PC-3 (cell line): ENCODE measurements at regions not wholly inside any gene's neighbourhood (a gene's known extent, or its start where the extent isn't known, plus 50 kb on each side); places are given as distances from the start of the nearest gene placed in this dataset.

Experiments used
- ATAC-seq: fragments of 200-7000 bp; cut with Tn5 transposase; 2 replicates; pipeline ENCODE4 v1.9.1; 2020; ENCODE audit warnings: mild to moderate bottlenecking, moderate library complexity
- BruUV-seq: library from RNA; stranded (reverse); fragments of 400-500 nt; replicated peaks from 2 replicates; lab custom pipeline; 2021; lab: Mats Ljungman, UMichigan
- CTCF ChIA-PET: fragments of 300-600 bp; sonication (Branson Sonifier 250); formaldehyde crosslinking; loops from one replicate; lab custom pipeline; 2022; ENCODE audit warnings: antibody characterized with exemption; lab: Charles Lee
- POLR2A ChIA-PET: fragments of 300-600 bp; sonication (Branson Sonifier 250); formaldehyde crosslinking; loops from one replicate; lab custom pipeline; 2022; ENCODE audit warnings: antibody characterized with exemption; ENCODE audit not compliant: unreplicated experiment; lab: Charles Lee
- DNase-seq: peaks from one replicate; pipeline ENCODE4 v3.0.0-alpha.2; 2015
- H2AFZ ChIP-seq: fragments of 300-600 bp; sonication (generic); 2 replicates; pipeline ENCODE4 v1.6.0; 2016; ENCODE audit warnings: antibody characterized with exemption, low read length
- H3F3A ChIP-seq: fragments of 300-600 bp; sonication (generic); one replicate; pipeline ENCODE4 v1.6.0; 2017; ENCODE audit warnings: antibody characterized with exemption, low read length, control low read depth, mild to moderate bottlenecking; ENCODE audit not compliant: unreplicated experiment
- H3K27ac ChIP-seq: fragments of 300-600 bp; sonication (generic); 2 replicates; pipeline ENCODE4 v1.5.1; 2016; ENCODE audit warnings: mild to moderate bottlenecking, low read length
- H3K27me3 ChIP-seq: fragments of 300-600 bp; sonication (generic); 2 replicates; pipeline ENCODE4 v1.6.1; 2016; ENCODE audit warnings: low read length, mixed read lengths
- H3K36me3 ChIP-seq: fragments of 300-600 bp; sonication (generic); 2 replicates; pipeline ENCODE4 v1.6.1; 2016; ENCODE audit warnings: low read depth, mixed run types, low read length, mixed read lengths
- H3K4me1 ChIP-seq: fragments of 300-600 bp; sonication (generic); 2 replicates; pipeline ENCODE4 v1.5.1; 2016; ENCODE audit warnings: low read length; ENCODE audit not compliant: insufficient read depth
- H3K4me2 ChIP-seq: fragments of 300-600 bp; sonication (generic); 2 replicates; pipeline ENCODE4 v1.6.0; 2016; ENCODE audit warnings: low read length
- H3K4me3 ChIP-seq: fragments of 300-600 bp; sonication (generic); 2 replicates; pipeline ENCODE4 v1.5.1; 2016; ENCODE audit warnings: mild to moderate bottlenecking, low read length, mixed read lengths
- H3K79me2 ChIP-seq: fragments of 300-600 bp; sonication (generic); 2 replicates; pipeline ENCODE4 v1.6.1; 2017; ENCODE audit warnings: low read length, mixed read lengths
- H3K9ac ChIP-seq: fragments of 300-600 bp; sonication (generic); 2 replicates; pipeline ENCODE4 v1.6.0; 2016; ENCODE audit warnings: mild to moderate bottlenecking, low read length
- H3K9me2 ChIP-seq: fragments of 300-600 bp; sonication (generic); replicated peaks from 2 replicates; pipeline ENCODE4 v1.6.1; 2016; ENCODE audit warnings: mixed run types, low read length, mixed read lengths
- H3K9me3 ChIP-seq: fragments of 300-600 bp; sonication (generic); 2 replicates; pipeline ENCODE4 v1.6.1; 2016; ENCODE audit warnings: low read length, mixed read lengths
- H4K20me1 ChIP-seq: fragments of 300-600 bp; sonication (generic); 2 replicates; pipeline ENCODE4 v1.6.1; 2016; ENCODE audit warnings: low read length, mixed read lengths
- CTCF ChIP-seq: fragments of 300-600 bp; sonication (generic); conservative IDR thresholded peaks from 2 replicates; pipeline ENCODE4 v1.5.1; 2017; ENCODE audit warnings: antibody characterized with exemption, low read depth, mild to moderate bottlenecking, low read length
- EZH2 ChIP-seq: fragments of 300-600 bp; sonication (generic); IDR thresholded peaks from one replicate; pipeline ENCODE4 v1.6.1; 2017; ENCODE audit warnings: antibody characterized with exemption, mild to moderate bottlenecking, low read length; ENCODE audit not compliant: unreplicated experiment
- EZH2phosphoT487 ChIP-seq: fragments of 300-600 bp; sonication (generic); IDR thresholded peaks from 2 replicates; pipeline ENCODE4 v1.6.1; 2018; ENCODE audit warnings: mild to moderate bottlenecking, antibody characterized with exemption, low read length, borderline replicate concordance
- intact Hi-C: fragments of 100-400 bp; cut with micrococcal nuclease; formaldehyde crosslinking; loops from 2 replicates; pipeline ENCODE4 v1.9.0; 2023

- no peaks in the 10 kb centered on the region for H3K9me3 ChIP-seq
- no peaks in the 10 kb centered on the region for H3K9me2 ChIP-seq
- no TSS peak for BruUV-seq
- POLR2A ChIA-PET = no interaction called here
- TF ChIP-seq EZH2phosphoT487 (no peak), EZH2 (no peak), CTCF (no peak)
- no peak overlapping the region for H2AFZ ChIP-seq
- H3K79me2 ChIP-seq = no peaks in the 10 kb centered on the region
- no peak overlapping the region for H3K4me3 ChIP-seq
- intact Hi-C loops = no loop called here
- no peak overlapping the region for H3K9ac ChIP-seq
- H3K36me3 ChIP-seq = no peaks in the 10 kb centered on the region
- CTCF ChIA-PET = no interaction called here
- no peaks in the 10 kb centered on the region for H3K4me1 ChIP-seq
- DNase-seq (no peak), ATAC-seq (no peak)
- no peaks in the 10 kb centered on the region for H3K27me3 ChIP-seq
- no peak overlapping the region for H3K4me2 ChIP-seq
- no peak overlapping the region for H3K27ac ChIP-seq
- H4K20me1 ChIP-seq = no peaks in the 10 kb centered on the region
- no peaks in the 10 kb centered on the region for H3F3A ChIP-seq
Observed at GRCh38 chr16:9316008-9316407, 224.6 kb downstream of the HAPSTR1 start.

GRCh38 chr16:9316615-9317014, 225.2 kb downstream of the HAPSTR1 start:
- Histone ChIP-seq H3K79me2 (no peaks in the 10 kb centered on the region), H3K9me2 (no peaks in the 10 kb centered on the region), H3K27ac (no peak overlapping the region), H3K36me3 (no peaks in the 10 kb centered on the region), H3K9me3 (no peaks in the 10 kb centered on the region), H2AFZ (no peak overlapping the region), H3K4me3 (no peak overlapping the region), H3K4me2 (no peak overlapping the region), H3F3A (no peaks in the 10 kb centered on the region), H3K9ac (no peak overlapping the region), H3K4me1 (no peaks in the 10 kb centered on the region), H3K27me3 (no peaks in the 10 kb centered on the region), H4K20me1 (no peaks in the 10 kb centered on the region)
- ChIA-PET CTCF (no interaction called here), POLR2A (no interaction called here)
- DNase-seq (no peak), ATAC-seq (no peak)
- intact Hi-C loops = no loop called here
- no TSS peak for BruUV-seq
- TF ChIP-seq EZH2phosphoT487 (no peak), EZH2 (no peak), CTCF (no peak)

GRCh38 chr16:9318764-9319163, 227.3 kb downstream of the HAPSTR1 start:
- ChIA-PET CTCF (no interaction called here), POLR2A (no interaction called here)
- TF ChIP-seq EZH2 (no peak), CTCF (no peak), EZH2phosphoT487 (no peak)
- Histone ChIP-seq H3K79me2 (no peaks in the 10 kb centered on the region), H3K9ac (no peak overlapping the region), H3K27ac (no peak overlapping the region), H3K9me2 (no peaks in the 10 kb centered on the region), H3K27me3 (no peaks in the 10 kb centered on the region), H3K4me2 (no peak overlapping the region), H3K4me3 (no peak overlapping the region), H2AFZ (no peak overlapping the region), H3K9me3 (no peaks in the 10 kb centered on the region), H3F3A (no peaks in the 10 kb centered on the region), H3K36me3 (no peaks in the 10 kb centered on the region), H4K20me1 (no peaks in the 10 kb centered on the region), H3K4me1 (no peaks in the 10 kb centered on the region)
- intact Hi-C loops = no loop called here
- DNase-seq (no peak), ATAC-seq (no peak)
- BruUV-seq = no TSS peak
